H1 (cell line): ENCODE measurements at regions not wholly inside any gene's neighbourhood (a gene's known extent, or its start where the extent isn't known, plus 50 kb on each side); places are given as distances from the start of the nearest gene placed in this dataset.

Source experiments
- CHD1 ChIP-seq: IDR thresholded peaks from 2 replicates; pipeline ENCODE4 v1.6.1; 2012; ENCODE audit warnings: low read depth, low read length, improper control_type of control experiment
- GABPA ChIP-seq: IDR thresholded peaks from 2 replicates; pipeline ENCODE4 v1.6.1; 2011; ENCODE audit warnings: mild to moderate bottlenecking, low read length, moderate library complexity, borderline replicate concordance; ENCODE audit not compliant: insufficient read depth
- TF ChIP-seq, protein P1 (sequence below): fragments of 300-600 bp; sonication (generic); IDR thresholded peaks from 2 replicates; pipeline ENCODE4 v1.7.1; 2012; ENCODE audit warnings: low read length, moderate library complexity, mild to moderate bottlenecking, inconsistent platforms; ENCODE audit not compliant: insufficient replicate concordance

- TF ChIP-seq, protein P1, sequence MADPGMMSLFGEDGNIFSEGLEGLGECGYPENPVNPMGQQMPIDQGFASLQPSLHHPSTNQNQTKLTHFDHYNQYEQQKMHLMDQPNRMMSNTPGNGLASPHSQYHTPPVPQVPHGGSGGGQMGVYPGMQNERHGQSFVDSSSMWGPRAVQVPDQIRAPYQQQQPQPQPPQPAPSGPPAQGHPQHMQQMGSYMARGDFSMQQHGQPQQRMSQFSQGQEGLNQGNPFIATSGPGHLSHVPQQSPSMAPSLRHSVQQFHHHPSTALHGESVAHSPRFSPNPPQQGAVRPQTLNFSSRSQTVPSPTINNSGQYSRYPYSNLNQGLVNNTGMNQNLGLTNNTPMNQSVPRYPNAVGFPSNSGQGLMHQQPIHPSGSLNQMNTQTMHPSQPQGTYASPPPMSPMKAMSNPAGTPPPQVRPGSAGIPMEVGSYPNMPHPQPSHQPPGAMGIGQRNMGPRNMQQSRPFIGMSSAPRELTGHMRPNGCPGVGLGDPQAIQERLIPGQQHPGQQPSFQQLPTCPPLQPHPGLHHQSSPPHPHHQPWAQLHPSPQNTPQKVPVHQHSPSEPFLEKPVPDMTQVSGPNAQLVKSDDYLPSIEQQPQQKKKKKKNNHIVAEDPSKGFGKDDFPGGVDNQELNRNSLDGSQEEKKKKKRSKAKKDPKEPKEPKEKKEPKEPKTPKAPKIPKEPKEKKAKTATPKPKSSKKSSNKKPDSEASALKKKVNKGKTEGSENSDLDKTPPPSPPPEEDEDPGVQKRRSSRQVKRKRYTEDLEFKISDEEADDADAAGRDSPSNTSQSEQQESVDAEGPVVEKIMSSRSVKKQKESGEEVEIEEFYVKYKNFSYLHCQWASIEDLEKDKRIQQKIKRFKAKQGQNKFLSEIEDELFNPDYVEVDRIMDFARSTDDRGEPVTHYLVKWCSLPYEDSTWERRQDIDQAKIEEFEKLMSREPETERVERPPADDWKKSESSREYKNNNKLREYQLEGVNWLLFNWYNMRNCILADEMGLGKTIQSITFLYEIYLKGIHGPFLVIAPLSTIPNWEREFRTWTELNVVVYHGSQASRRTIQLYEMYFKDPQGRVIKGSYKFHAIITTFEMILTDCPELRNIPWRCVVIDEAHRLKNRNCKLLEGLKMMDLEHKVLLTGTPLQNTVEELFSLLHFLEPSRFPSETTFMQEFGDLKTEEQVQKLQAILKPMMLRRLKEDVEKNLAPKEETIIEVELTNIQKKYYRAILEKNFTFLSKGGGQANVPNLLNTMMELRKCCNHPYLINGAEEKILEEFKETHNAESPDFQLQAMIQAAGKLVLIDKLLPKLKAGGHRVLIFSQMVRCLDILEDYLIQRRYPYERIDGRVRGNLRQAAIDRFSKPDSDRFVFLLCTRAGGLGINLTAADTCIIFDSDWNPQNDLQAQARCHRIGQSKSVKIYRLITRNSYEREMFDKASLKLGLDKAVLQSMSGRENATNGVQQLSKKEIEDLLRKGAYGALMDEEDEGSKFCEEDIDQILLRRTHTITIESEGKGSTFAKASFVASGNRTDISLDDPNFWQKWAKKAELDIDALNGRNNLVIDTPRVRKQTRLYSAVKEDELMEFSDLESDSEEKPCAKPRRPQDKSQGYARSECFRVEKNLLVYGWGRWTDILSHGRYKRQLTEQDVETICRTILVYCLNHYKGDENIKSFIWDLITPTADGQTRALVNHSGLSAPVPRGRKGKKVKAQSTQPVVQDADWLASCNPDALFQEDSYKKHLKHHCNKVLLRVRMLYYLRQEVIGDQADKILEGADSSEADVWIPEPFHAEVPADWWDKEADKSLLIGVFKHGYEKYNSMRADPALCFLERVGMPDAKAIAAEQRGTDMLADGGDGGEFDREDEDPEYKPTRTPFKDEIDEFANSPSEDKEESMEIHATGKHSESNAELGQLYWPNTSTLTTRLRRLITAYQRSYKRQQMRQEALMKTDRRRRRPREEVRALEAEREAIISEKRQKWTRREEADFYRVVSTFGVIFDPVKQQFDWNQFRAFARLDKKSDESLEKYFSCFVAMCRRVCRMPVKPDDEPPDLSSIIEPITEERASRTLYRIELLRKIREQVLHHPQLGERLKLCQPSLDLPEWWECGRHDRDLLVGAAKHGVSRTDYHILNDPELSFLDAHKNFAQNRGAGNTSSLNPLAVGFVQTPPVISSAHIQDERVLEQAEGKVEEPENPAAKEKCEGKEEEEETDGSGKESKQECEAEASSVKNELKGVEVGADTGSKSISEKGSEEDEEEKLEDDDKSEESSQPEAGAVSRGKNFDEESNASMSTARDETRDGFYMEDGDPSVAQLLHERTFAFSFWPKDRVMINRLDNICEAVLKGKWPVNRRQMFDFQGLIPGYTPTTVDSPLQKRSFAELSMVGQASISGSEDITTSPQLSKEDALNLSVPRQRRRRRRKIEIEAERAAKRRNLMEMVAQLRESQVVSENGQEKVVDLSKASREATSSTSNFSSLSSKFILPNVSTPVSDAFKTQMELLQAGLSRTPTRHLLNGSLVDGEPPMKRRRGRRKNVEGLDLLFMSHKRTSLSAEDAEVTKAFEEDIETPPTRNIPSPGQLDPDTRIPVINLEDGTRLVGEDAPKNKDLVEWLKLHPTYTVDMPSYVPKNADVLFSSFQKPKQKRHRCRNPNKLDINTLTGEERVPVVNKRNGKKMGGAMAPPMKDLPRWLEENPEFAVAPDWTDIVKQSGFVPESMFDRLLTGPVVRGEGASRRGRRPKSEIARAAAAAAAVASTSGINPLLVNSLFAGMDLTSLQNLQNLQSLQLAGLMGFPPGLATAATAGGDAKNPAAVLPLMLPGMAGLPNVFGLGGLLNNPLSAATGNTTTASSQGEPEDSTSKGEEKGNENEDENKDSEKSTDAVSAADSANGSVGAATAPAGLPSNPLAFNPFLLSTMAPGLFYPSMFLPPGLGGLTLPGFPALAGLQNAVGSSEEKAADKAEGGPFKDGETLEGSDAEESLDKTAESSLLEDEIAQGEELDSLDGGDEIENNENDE, result no peak
- TF ChIP-seq CHD1 (no peak), GABPA (no peak)
Observed at GRCh38 chr2:126359494-126359893, 296.5 kb upstream of the GYPC start (continued).
